GM18507 (cell line): ENCODE measurements at regions not wholly inside any gene's neighbourhood (a gene's known extent, or its start where the extent isn't known, plus 50 kb on each side); places are given as distances from the start of the nearest gene placed in this dataset.

ENCODE experiments used
- DNase-seq: peaks from one replicate; pipeline ENCODE4 v3.0.0; 2011; ENCODE audit warnings: low read depth; ENCODE audit not compliant: insufficient read length; ENCODE audit errors: extremely low spot score
- FAIRE-seq: peaks from 2 replicates; lab custom pipeline; 2011; peaks lifted over from hg19 to GRCh38; lab: Jason Lieb, UNC

DNA sequence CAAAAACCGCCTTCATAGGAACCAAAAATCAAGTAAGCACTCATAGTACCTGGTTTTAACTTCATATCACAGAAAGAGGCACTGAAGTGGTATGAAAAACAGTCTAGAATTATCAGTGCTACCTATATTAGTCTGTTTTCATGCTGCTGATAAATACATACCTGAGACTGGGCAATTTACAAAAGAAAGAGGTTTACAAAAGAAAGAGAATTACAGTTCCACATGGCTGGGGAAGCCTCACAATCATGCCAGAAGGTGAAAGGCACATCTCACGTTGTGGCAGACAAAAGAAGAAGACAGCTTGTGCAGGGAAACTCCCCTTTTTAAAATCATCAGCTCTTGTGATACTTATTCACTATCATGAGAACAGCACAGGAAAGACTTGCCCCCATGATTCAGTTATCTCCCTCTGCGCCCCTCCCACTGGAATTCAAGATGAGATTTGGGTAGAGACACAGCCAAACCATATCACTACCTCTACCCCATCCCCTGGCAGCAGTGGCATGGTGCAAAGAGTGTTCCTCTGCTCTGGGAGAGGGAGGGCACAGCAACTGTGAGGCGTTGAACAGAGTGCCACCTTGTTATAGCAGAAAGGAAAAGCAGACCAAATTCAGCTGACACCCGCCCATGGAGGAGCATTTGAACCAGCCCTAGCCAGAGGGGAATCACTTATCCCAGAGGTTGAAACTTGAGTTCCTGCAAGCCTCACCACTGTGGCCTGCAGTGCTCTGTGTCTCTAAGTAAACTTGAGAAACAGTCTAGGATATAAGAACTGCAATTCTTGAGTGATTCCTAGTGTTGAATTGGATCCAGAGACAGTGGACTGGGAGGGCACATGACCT, 61.9 kb upstream of the PTPRZ1 start:
- DNase-seq (no peak), FAIRE-seq (no peak)

DNA sequence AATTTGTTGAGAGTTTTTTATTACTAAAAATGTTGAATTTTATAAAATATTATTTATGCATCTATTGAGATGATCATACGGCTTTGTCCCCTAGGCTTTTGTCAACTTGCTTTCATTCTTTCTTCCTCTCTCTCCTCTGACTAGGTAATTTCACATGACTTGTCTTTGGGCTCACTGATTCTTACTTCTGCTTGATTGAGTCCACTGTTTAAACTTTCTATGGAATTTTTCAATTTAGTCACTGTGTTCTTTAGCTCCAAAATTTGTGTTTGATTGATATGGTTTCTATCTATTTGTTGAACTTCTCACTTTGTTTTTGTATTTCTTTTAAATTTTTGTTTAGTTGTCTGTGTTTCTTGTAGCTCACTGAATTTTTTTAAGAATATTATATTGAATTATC, 65.9 kb upstream of the PTPRZ1 start:
- no peak for DNase-seq
- FAIRE-seq, result no peak

DNA sequence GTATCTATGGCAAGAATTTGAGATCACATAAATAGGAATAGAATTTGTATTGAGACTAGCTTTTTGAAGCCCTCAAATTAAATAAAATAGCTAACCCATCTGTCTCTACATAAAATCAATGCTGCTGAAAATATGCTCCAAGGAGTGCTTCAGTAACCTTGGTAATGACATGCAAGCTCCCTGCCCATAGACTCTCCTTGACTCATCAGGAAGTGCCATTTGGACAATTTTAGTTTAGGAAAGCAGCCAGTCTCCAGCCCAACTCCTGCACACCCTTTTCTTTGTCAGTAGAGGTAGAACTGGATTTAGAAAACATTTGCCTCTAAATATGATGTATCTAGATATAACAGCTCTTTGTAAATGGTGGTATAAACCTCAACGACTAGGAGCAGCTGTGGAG, 69.9 kb upstream of the PTPRZ1 start:
- DNase-seq (no peak), FAIRE-seq (no peak)

DNA sequence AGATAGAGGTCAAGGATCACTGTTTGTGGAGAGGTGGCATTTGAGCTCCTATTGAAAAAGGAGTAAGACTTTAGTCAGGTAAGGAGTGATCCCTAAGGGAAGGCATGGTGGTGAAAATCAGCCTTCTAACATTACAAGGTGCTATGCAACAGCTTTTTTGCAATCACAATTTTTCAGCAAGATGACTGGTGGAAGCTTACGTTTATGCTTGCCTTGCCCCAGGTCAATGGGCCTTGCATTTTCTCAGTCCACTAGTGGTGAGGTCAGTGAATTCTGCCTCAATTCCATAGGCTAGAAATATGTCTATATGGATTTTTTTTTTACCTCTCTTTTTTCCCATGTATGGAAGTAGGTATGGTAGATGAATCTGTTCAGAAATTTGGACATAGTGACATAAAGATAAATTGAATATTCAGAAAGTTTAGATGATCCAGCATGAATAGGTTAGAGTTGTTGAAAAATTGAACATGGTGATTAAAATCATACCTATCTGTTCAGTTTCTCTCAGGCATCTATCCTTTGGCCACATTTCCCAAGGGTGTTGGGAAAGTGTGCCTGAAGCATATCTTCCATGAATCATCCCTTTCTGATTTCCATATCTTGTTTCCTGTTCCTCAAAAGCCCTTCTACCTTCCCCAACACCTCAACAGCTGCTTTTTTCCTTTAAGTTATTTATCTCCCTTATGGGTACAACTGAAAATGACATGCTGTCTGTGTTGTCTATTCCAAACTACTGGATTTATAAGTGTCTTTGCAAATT, 71.9 kb upstream of the PTPRZ1 start:
- no peak for FAIRE-seq

DNA sequence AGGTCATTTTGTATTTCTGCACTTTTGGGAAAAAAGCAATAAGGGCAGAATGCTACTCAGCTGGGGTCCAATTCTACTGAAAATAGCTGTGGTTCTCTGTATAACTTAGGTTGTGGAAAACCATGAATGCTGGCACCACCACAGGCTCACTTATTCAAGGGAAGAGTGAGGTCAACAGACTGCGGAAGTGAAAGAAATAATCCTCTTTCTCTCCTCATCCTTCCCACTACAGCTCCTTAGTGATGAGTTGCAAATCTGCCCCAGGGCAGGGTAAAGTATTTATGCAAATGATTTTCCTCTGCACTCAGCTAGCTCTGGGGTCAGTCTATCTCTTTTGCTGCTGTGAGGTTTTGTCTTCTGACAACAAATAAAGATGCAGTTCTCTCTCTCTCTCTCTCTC, 74.1 kb upstream of the PTPRZ1 start:
- DNase-seq (no peak), FAIRE-seq (no peak)

More for the DNA sequence above, 71.9 kb upstream of the PTPRZ1 start:
- no peak for DNase-seq

DNA sequence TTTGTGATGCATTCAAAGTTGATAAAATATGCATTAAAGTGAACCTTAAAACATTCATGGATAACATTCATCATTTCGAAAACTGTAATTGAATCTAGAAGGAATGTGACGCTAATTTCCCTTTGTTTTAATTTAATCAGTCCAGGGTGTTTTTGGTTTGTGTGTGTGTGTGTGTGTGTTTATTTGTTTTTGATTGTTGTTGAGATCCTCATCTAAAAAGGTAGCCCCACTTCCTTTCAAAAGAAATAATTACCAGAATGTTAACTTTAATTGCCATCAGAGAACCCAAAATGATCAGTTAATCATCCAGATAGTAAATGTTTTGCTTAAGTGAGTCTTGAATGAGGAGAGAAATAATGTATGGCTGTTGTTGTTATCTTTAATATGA, 74.5 kb upstream of the PTPRZ1 start:
- no peak for DNase-seq
- FAIRE-seq, result no peak

DNA sequence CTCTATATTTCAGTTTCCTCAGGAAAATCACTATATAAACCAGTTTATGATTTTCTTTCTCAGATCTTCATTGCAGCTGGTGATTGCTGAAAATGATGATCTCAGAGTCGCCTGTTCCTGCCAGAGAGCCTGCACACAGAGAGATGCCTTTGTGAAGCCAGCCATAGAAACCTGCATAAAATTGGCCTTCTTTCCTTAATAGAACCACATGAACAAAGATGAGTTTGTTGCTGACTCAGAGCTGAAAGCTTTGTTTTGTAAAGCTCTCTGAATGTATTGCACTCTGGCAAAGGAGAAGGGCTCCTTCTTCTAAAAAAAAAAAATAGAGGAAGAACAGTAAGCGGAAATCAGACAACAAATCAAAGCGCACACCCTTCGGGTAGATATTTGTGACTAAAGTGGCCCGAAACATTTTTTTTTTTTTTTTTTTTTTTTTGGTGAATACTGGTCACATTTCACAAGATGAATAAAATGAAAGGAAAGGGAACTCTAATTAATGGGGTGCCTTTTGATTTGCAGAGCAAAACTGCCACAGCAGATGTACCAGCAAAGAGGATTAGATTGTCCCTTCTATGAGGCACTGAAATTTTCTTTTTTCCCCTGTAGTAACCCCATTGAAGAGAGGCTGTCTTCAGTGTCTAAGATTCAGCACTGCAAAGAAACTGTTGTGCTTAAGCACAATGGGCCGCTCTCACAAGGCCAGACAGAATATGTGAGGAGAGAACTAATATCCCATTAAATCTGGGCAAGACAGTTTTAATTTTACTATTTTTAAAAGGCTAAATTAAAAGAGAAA, 75.1 kb upstream of the PTPRZ1 start:
- FAIRE-seq (no peak), DNase-seq (no peak)

DNA sequence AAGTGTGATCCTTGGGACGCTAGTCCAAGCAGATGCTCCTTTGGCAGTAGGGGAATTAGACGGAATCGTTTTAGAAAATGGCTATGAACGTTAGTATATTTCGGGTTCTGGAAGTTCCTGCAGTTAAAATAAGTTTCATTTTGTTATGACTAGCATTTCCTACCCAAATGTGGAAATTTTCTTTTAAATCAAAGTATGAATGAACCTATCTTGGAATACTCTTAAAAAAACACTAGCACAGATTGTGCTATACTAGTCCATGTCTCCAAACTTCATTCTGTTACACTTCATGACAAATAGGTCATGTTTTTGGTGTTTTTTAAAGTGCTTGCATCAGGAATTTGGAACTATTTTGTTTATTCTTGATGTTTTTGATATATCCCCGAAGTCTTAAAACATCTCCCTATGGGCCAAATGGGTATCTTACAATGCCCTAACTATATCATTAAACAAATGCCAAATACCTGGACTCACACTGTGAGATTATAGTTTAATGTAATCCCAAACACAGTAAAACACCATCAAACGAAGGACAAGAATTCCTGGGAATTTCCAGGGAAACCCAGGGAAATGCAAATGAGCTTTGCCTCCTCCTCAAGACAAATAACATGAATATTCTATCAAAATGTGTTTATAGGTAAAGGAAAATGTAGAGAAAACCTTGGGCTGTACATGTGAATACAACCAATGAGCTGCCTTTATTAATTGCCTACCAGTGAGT, 75.9 kb upstream of the PTPRZ1 start:
- no peak for FAIRE-seq
- DNase-seq, result no peak

DNA sequence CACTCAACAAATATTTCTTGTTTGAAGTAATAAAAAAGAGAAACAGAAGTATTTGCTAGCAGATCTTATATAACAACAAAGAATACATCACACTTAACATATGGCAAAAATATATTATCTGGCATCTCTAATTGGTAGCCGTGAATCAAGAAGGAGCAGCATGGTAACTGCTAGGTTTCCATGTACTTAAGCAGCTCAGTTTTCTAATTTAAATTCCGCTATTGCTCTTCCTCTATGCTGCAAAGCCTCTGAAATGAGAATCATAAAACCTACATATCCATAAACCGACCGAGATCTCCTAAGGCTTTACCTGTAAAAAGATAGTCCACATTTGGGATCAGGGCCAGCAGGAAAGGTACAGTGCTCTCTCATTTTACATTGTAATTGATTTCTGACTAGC, 76.6 kb upstream of the PTPRZ1 start:
- DNase-seq (no peak), FAIRE-seq (no peak)

DNA sequence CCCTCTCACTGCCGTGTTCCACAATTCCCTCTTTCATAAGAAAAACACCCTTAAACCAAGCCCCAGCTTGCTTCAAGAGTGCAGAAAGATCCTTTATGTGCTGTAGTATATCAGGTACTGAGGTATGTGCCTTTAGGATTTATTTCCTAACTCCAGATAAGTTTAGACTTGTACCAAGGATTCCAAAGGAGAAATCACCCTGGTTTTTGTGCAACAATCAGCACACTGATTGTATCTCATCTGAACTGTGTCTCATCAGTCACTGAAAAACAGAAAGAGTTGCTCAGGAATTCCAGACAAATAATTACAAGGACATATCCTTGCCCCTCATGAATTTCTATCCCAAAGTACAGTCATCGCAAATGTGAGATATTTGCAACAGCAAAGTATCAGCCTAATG, 77.2 kb upstream of the PTPRZ1 start:
- DNase-seq (no peak), FAIRE-seq (no peak)

DNA sequence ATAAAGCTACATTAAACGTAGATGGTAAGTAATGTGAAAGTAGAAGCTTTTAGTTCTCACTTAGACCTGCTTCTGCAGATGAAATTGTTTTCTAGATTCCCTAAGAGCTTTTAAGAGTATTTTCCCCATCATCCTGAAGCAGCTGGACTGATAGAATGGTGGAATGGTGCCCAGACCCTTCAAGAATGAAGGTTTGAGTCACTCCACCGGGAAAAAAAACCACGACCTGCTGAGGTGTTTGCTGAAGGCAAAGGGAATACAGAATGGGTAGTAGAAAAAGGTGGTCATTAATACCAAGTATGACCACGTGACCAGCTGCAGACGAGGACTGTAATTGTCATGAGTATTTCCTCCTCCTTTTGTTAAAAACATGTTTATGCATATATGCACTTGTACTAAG, 79.2 kb upstream of the PTPRZ1 start:
- DNase-seq, result no peak
- FAIRE-seq, result no peak

DNA sequence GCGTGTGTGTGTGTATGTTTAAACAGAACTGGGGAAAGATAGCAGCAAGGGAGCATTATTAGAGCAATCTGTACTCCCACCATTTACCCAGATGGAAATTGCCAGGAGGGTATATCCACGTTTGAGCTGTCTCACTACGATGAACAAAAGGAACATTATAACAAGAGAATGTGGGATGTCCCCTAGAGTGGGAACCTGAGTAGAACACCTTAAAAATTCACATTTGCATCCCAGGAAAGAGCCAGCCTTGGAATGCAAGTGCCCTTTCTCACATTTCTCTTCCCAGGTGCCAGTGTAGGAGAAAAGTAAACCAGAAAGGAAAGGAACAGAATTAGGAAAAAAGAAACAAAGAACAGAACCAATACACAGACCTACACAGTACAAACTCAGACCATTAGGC, 95.3 kb upstream of the PTPRZ1 start:
- FAIRE-seq (no peak), DNase-seq (no peak)

DNA sequence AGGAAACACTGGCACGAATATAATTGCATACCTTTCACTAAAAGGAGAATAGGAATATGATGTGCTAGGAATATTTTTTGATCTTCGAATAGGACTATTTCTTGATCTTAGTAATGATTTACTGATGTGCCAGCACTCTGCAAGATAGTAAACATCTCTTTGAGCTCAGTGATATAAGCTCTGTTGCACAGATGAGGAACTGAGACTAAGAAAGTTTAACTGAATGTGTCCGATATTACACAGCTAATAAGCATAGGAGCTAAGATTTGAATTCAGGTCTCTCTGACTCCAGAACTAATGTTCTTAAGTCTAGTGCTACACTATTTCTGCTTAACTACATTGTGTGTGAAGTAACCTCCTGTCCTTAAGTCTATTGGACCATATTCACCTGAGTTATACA, 98.4 kb upstream of the PTPRZ1 start:
- DNase-seq (no peak), FAIRE-seq (no peak)

DNA sequence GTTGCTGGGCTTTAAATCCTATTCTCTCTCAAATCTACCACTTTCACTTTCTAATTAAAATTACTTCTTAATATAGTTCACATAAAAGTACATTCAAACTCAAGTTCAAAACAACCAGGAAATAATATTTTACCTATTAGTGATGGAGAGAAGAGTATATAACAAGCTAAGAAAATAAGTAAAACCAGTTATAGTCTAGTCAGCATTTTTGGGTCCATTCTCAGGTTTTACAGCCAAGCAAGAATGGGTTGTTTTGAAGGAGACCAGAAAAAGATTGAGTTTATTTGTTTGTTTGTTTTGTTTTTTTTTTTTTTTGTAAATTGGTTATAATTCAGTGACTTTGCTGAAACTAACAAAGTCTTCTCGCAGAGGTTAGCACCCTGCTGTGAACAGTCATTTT, 106.3 kb upstream of the PTPRZ1 start:
- no peak for FAIRE-seq
- no peak for DNase-seq

DNA sequence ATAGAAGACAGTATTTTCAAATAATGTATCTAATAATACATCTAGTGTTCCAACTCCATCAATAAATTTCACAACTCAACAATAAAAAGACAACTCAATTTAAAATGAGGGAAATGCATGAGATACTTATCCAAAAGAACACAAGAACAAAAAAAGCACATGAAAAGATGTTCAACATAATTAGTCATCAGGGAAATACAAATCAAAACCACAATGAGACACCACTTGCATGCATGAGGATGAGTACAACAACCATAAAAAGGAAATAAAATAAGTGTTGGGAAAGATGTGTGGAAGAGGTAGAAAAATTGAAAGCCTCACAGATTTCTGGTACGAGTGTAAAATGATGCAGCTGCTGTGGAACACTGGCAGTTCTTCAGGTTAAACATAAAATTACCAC, 111.6 kb upstream of the PTPRZ1 start:
- DNase-seq (no peak), FAIRE-seq (no peak)

DNA sequence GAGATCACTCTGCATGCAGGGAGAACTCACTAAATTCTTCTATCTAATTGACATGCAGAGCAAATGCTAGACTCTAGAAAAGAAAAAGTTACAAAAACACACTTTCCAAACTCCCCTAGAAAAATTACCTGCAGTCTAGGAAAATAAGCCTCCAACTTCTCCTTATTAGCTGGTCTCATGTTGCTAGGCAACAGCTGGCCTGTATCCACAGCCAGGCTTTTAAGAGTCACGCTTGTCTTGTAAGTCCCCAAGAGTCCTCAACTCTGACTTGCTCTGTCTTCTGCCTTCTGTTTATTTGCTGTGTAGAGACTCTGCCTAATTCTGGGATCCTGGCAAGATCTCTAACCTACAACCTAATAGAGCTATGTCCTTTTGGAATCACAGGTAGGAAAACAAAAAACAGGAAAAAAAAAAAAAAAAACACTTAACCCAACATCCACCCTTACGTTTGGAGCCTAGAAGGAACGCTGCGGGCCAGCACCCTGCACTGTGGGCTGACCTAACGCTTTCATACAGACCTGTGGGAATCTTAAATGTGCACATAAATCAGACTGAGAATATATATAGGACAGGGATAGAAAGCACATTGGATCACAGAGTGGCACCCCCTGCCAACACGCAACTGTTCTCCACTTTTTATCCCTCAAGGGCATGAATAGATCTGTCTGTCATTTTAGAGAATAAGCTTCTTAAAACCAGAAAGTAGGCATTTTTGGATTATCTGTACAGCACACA, 117.0 kb upstream of the PTPRZ1 start:
- FAIRE-seq (no peak), DNase-seq (no peak)

DNA sequence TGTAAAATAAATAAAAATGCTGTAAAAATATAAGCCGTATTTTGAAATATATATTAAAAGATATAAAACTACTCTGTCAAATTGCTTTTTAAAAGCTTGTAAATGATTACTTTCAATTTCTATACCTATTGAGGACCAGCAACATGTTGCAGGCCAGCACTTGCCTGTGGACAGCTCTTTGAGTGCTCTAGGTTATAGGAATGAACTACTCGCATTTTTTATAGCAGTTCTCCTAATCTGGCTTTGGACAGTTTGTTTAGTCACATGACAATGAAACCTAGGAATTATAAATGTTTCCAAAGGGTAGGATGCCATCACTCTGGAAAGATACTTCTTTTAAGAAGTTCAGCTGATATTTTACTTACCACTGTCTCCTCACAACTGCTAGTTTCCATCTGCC, 117.7 kb upstream of the PTPRZ1 start:
- FAIRE-seq, result no peak
- DNase-seq, result no peak

DNA sequence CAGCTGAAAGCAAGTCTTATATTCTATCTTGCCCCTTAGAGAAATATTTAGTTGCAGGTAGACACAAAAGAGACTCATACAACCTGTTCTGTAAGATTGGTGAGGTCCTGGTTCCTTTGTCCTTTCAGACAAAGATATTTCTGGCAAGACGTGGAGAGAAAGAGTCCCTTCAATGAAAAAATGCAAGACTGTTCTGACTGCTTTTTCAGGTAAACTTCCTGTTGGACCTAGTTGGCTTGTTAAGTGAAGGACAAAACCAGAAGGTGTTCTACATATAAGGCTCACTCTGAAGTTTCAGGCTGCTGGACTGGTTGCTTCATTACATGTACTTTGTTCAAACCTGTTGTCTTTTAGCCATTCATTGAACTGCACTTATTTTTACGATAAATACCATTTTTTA, 119.0 kb upstream of the PTPRZ1 start:
- FAIRE-seq, result no peak
- DNase-seq, result no peak

DNA sequence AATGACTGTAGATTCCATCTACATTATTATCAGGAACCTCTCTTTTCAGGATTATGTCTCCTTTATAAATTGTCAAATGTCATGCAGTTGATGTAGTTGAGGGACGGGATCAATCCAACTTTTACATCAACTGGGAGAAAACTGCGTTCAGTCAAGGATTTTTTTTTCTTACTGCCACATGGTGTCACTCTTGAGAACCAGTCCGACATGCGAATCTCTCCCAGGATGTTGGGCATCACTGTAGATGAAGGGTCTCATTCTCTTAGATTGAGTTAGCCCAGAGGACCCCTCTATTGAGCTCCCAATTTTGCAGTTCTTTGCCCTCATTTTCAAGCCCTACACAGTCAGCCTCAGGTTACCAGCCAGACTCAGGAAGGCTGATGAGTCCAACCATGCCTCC, 120.3 kb upstream of the PTPRZ1 start:
- DNase-seq, result no peak
- FAIRE-seq, result peak; percentile 9
